Mesendoderm (in vitro differentiated cells): ENCODE measurements at regions not wholly inside any gene's neighbourhood (a gene's known extent, or its start where the extent isn't known, plus 50 kb on each side); places are given as distances from the start of the nearest gene placed in this dataset.
A peak's percentile ranks its signal among the peaks of the same experiment; 100 is the strongest.

ENCODE experiments used
- DNase-seq: peaks from one replicate; pipeline ENCODE4 v3.0.0; 2013
- H2AK5ac ChIP-seq: 2 replicates; pipeline ENCODE4 v1.6.1; 2013; ENCODE audit warnings: low read length, inconsistent platforms
- H2BK120ac ChIP-seq: 2 replicates; pipeline ENCODE4 v1.6.1; 2013; ENCODE audit warnings: low read depth, mild to moderate bottlenecking, low read length, moderate library complexity, mixed read lengths
- H2BK15ac ChIP-seq: replicated peaks from 2 replicates; pipeline ENCODE4 v1.6.1; 2013; ENCODE audit warnings: low read depth, mild to moderate bottlenecking, moderate library complexity
- H2BK5ac ChIP-seq: 2 replicates; pipeline ENCODE4 v1.6.1; 2013; ENCODE audit warnings: low read length, inconsistent platforms
- H3K18ac ChIP-seq: 2 replicates; pipeline ENCODE4 v1.6.1; 2013; ENCODE audit warnings: mild to moderate bottlenecking, low read length, mixed read lengths
- H3K23ac ChIP-seq: one replicate; pipeline ENCODE4 v1.6.1; 2013; ENCODE audit warnings: low read length
- H3K27ac ChIP-seq: 2 replicates; pipeline ENCODE4 v1.5.1; 2013; ENCODE audit warnings: low read depth, mild to moderate bottlenecking, inconsistent platforms, low read length, moderate library complexity
- H3K27me3 ChIP-seq: 2 replicates; pipeline ENCODE4 v1.6.1; 2013; ENCODE audit warnings: low read length, control low read depth, mild to moderate bottlenecking, inconsistent platforms; ENCODE audit not compliant: insufficient read depth, poor library complexity
- H3K36me3 ChIP-seq: 2 replicates; pipeline ENCODE4 v1.6.1; 2013; ENCODE audit warnings: low read length, inconsistent platforms; ENCODE audit not compliant: control insufficient read depth, insufficient read depth
- H3K4ac ChIP-seq: one replicate; pipeline ENCODE4 v1.6.1; 2013; ENCODE audit warnings: low read depth, mild to moderate bottlenecking, low read length, moderate library complexity
- H3K4me1 ChIP-seq: 2 replicates; pipeline ENCODE4 v1.6.1; 2013; ENCODE audit warnings: low read depth, low read length, inconsistent platforms; ENCODE audit not compliant: control insufficient read depth
- H3K4me2 ChIP-seq: 2 replicates; pipeline ENCODE4 v1.6.1; 2013; ENCODE audit warnings: low read length
- H3K4me3 ChIP-seq: 2 replicates; pipeline ENCODE4 v1.5.1; 2013; ENCODE audit warnings: mild to moderate bottlenecking, low read length
- H3K56ac ChIP-seq: one replicate; pipeline ENCODE4 v1.6.1; 2013; ENCODE audit warnings: low read length
- H3K79me1 ChIP-seq: 2 replicates; pipeline ENCODE4 v1.6.1; 2013; ENCODE audit warnings: low read length, inconsistent platforms
- H3K79me2 ChIP-seq: 2 replicates; pipeline ENCODE4 v1.6.1; 2013; ENCODE audit warnings: mild to moderate bottlenecking, low read length; ENCODE audit not compliant: control insufficient read depth, insufficient read depth
- H3K9ac ChIP-seq: 2 replicates; pipeline ENCODE4 v1.6.1; 2013; ENCODE audit warnings: low read length, inconsistent platforms
- H4K5ac ChIP-seq: one replicate; pipeline ENCODE4 v1.6.1; 2013; ENCODE audit warnings: low read length
- H4K8ac ChIP-seq: one replicate; pipeline ENCODE4 v1.6.1; 2013; ENCODE audit warnings: low read depth, mild to moderate bottlenecking, control low read depth, low read length, moderate library complexity
- whole genome bisulfite sequencing: extraction: QIAGEN DNeasy Blood & Tissue Kit; methylation state at CpG from one replicate; pipeline ENCODE4 v1.1.7; 2013; ENCODE audit warnings: low lambda C conversion rate, missing lambda C conversion rate; ENCODE audit not compliant: insufficient coverage; ENCODE audit errors: extremely low coverage; 5-methylcytosine and 5-hydroxymethylcytosine counted together

DNA sequence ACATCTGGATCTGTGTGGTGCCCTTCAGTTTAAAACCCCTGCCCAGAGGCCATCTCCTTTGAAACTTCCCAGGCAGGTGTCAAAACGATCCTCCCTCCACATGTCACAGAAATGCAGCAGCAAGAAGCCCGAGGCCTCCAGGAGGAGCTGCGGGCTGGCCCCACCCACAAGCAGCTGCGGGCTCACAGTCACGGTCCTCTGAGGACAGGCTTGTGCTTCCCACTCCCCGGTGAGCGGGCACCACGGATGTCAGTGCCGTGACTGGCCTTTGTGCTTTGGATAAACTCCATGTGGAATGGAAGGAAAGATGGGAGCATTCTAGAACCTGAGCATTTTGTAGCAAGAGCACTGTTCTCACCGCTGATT is 65.8 kb downstream of the SIK1 start:
- no peaks in the 10 kb centered on the region for H3K4me1 ChIP-seq
- H4K5ac ChIP-seq = no peak overlapping the region
- no peak overlapping the region for H3K4me2 ChIP-seq
- WGBS = no CpG with 5 or more reads among the region's 10 CpGs
- no peaks in the 10 kb centered on the region for H3K27me3 ChIP-seq
- H3K79me2 ChIP-seq = no peaks in the 10 kb centered on the region
- H3K27ac ChIP-seq = no peak overlapping the region
- H3K4ac ChIP-seq = no peak overlapping the region
- H2AK5ac ChIP-seq = no peak overlapping the region
- H3K18ac ChIP-seq = no peak overlapping the region
- no peak overlapping the region for H3K4me3 ChIP-seq
- no peak overlapping the region for H3K23ac ChIP-seq
- no peak overlapping the region for H2BK15ac ChIP-seq
- no peaks in the 10 kb centered on the region for H3K36me3 ChIP-seq
- no peak overlapping the region for H2BK120ac ChIP-seq
- peak; percentile 55 for DNase-seq
- no peak overlapping the region for H2BK5ac ChIP-seq
- no peak overlapping the region for H4K8ac ChIP-seq
- no peaks in the 10 kb centered on the region for H3K79me1 ChIP-seq
- no peak overlapping the region for H3K9ac ChIP-seq
- no peak overlapping the region for H3K56ac ChIP-seq

DNA sequence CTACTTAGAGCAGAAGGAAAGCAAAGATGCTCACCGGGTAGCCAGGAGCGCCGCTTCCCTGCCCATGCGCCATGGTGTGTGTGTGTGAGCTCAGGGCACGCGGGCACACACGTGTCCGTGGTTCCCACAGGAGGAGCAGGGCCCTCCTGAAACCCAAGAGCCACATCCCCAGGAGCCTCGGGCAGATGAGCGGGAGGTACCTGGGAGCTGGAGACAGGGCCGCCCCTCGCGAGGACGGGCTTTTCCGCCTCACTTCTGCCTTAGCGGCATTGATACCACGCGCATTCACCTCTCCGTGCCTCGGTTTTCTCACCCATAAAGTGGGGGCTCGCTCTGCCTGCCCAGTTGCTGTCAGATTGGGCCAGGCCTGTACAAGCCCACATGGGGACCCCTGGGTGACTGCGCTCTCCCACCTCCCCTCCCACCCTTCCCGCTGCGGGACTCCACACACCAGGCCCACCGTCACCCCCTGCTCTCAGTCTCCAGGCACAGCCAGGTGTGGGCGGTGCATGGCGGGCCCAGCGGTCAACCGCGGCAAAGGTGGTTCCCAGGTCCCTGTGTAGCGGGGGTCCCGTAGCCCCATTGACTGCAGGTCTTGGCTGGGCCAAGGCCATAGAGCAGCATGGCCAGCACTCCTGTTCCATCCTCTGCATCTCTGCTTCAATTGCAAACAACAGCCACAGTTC is 66.3 kb downstream of the SIK1 start:
- H4K8ac ChIP-seq = no peak overlapping the region
- no peak overlapping the region for H3K23ac ChIP-seq
- no peaks in the 10 kb centered on the region for H3K36me3 ChIP-seq
- H3K4ac ChIP-seq = no peak overlapping the region
- H2BK120ac ChIP-seq = no peak overlapping the region
- no peaks in the 10 kb centered on the region for H3K79me1 ChIP-seq
- H3K27me3 ChIP-seq = no peaks in the 10 kb centered on the region
- H3K4me3 ChIP-seq = no peak overlapping the region
- no peaks in the 10 kb centered on the region for H3K4me1 ChIP-seq
- DNase-seq = no peak
- H2BK5ac ChIP-seq = no peak overlapping the region
- no CpG with 5 or more reads among the region's 32 CpGs for WGBS
- no peak overlapping the region for H3K9ac ChIP-seq
- no peaks in the 10 kb centered on the region for H3K79me2 ChIP-seq
- no peak overlapping the region for H4K5ac ChIP-seq
- no peak overlapping the region for H3K18ac ChIP-seq
- no peak overlapping the region for H3K27ac ChIP-seq
- no peak overlapping the region for H3K4me2 ChIP-seq
- H2AK5ac ChIP-seq = no peak overlapping the region
- no peak overlapping the region for H2BK15ac ChIP-seq
- H3K56ac ChIP-seq = no peak overlapping the region

DNA sequence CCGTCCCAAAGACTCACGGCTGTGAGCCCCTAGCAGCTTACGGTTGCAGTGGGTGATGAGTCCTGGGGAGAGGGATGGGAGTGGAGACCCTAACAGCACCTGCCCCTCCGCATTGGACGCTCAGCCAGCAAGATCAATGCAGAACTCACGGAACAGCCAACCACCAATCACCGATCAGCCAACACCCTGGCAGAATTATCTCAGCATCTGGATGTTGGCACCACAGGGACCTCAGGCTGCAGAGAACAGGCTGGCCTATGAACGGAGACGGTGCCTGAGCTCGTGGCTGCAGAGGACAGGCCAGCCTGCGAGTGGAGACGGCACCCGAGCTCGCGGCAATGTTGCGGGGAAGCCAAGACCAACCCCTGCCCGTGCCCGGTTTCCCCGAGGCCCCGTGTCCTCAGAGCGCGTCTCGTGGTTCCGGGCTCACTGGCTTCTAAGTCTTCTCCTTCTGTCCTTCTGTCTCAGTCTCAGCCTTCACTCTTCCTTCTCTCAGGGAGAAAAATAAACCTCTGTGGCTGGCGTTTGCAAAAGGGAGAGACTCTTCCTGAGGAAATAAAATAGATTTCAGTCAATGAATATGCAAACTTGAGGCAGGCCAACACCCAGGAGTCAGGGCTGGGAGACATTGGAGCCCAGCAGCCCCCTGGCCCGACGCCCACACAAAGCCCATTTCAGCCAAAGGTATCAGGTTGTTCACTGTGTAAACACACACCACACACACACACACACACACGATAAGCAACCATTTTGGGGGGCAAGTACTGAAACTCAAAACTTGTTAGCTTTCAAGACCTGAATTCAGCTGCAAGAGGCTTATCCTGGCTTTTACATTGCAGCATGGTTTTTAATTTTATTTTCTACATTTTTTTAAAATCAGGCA is 67.8 kb downstream of the SIK1 start:
- H3K56ac ChIP-seq = no peak overlapping the region
- no CpG with 5 or more reads among the region's 28 CpGs for WGBS
- no peak overlapping the region for H2BK120ac ChIP-seq
- H3K79me1 ChIP-seq = no peaks in the 10 kb centered on the region
- no peak overlapping the region for H3K9ac ChIP-seq
- no peak overlapping the region for H3K27ac ChIP-seq
- H3K27me3 ChIP-seq = no peaks in the 10 kb centered on the region
- no peak overlapping the region for H4K8ac ChIP-seq
- no peaks in the 10 kb centered on the region for H3K36me3 ChIP-seq
- DNase-seq = no peak
- no peak overlapping the region for H2BK15ac ChIP-seq
- H3K4me2 ChIP-seq = no peak overlapping the region
- H3K4me1 ChIP-seq = no peaks in the 10 kb centered on the region
- no peak overlapping the region for H3K4me3 ChIP-seq
- no peak overlapping the region for H3K18ac ChIP-seq
- no peaks in the 10 kb centered on the region for H3K79me2 ChIP-seq
- H2AK5ac ChIP-seq = no peak overlapping the region
- no peak overlapping the region for H3K4ac ChIP-seq
- H3K23ac ChIP-seq = no peak overlapping the region
- no peak overlapping the region for H4K5ac ChIP-seq
- H2BK5ac ChIP-seq = no peak overlapping the region

DNA sequence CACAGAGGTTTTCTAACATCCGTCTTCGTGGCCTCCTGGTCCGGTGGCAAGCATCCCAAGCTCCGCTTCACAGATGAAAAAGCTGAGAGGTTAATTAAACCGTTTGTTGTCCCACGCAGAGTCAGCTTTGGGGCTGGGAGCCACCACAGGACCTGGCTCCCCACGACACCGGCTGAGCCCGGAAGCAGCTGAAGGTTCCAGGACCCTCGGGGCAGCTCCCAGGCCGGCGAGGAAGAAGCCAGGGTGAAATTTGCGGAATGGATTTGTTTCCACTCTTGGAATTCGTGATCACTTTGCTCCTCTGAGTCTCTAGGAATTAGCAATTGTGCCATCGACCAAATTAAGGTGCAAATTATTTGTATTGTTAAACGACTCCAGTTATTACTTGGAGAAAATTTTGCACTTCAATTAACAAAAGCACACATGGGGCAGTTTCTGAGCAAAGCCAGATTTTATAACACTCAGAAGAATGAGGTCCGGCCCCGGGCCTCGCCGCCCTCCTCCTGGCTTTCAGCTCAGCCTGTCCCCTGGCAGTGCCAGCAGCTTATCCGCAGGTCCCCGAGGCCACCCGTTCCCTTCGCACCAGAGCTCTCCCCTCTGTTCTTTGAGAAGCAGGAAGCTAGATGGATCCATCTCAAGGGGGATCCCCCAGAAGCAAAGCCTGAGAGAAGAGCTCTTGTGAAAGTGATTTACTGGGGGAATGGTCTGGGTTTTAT is 69.1 kb downstream of the SIK1 start:
- DNase-seq = no peak
- WGBS = no CpG with 5 or more reads among the region's 24 CpGs
- H4K8ac ChIP-seq = no peak overlapping the region

DNA sequence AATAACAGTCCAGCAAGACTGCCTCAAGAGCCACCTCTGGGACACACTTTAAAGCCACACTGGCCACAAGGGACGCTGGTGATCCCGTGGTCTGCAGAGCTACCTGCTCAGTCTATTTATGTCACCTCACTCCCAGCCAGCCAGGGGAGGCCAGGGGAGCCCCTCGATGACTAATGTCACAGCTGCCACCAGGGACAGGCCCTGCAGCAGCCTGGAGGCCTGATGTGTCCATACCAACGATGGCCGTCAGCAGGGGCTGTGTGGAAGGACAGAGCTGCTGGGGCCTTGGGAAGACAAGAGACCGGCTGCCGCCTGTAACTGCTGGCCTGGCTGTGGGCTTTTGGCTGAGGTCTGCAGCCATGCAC is 71.0 kb downstream of the SIK1 start:
- Histone ChIP-seq H4K5ac (no peak overlapping the region), H3K27me3 (no peaks in the 10 kb centered on the region), H2BK15ac (no peak overlapping the region), H2BK120ac (no peak overlapping the region), H3K79me1 (no peaks in the 10 kb centered on the region), H4K8ac (no peak overlapping the region), H3K18ac (no peak overlapping the region), H3K9ac (no peak overlapping the region), H3K79me2 (no peaks in the 10 kb centered on the region), H2BK5ac (no peak overlapping the region), H2AK5ac (no peak overlapping the region), H3K4me2 (no peak overlapping the region), H3K4me1 (no peaks in the 10 kb centered on the region), H3K4me3 (no peak overlapping the region), H3K27ac (no peak overlapping the region), H3K23ac (no peak overlapping the region), H3K56ac (no peak overlapping the region), H3K36me3 (no peaks in the 10 kb centered on the region), H3K4ac (no peak overlapping the region)
- DNase-seq = peak; percentile 50
- no CpG with 5 or more reads among the region's 7 CpGs for WGBS

More for the DNA sequence above, 69.1 kb downstream of the SIK1 start:
- no peak overlapping the region for H3K27ac ChIP-seq
- H3K18ac ChIP-seq = no peak overlapping the region
- H3K27me3 ChIP-seq = no peaks in the 10 kb centered on the region
- no peak overlapping the region for H3K4me2 ChIP-seq
- H2BK5ac ChIP-seq = no peak overlapping the region
- H3K56ac ChIP-seq = no peak overlapping the region
- H3K4ac ChIP-seq = no peak overlapping the region
- no peak overlapping the region for H2AK5ac ChIP-seq
- no peaks in the 10 kb centered on the region for H3K36me3 ChIP-seq
- no peak overlapping the region for H3K4me3 ChIP-seq
- H4K5ac ChIP-seq = no peak overlapping the region
- no peak overlapping the region for H3K9ac ChIP-seq
- H2BK15ac ChIP-seq = no peak overlapping the region
- H3K79me2 ChIP-seq = no peaks in the 10 kb centered on the region
- H2BK120ac ChIP-seq = no peak overlapping the region
- peak overlapping the region; percentile 30 for H3K23ac ChIP-seq
- H3K4me1 ChIP-seq = no peaks in the 10 kb centered on the region
- H3K79me1 ChIP-seq = no peaks in the 10 kb centered on the region
